ENCODE measurements at regions not wholly inside any gene's neighbourhood (a gene's known extent, or its start where the extent isn't known, plus 50 kb on each side); places are given as distances from the start of the nearest gene placed in this dataset.

DNA sequence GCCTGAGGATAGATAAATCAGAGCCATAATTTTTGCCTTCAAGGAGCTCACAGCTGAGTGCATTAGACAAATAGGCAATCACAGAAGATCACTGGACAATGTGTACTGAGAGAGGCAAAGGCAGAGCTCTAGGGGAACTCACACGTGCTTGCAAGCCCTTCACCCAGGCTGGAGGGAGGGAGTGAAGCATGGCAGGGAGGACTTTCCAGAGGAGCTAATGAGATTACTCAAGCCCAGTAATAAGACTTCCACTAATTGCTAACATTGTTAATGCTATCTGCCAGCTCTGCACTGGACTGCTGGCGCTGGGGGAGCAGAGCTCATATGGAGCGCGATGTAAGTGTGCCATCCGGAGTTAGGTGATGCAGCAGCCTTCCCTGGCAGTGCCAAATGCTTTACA is 408.4 kb downstream of the NTRK2 start:
- TF ChIP-seq, protein P1, sequence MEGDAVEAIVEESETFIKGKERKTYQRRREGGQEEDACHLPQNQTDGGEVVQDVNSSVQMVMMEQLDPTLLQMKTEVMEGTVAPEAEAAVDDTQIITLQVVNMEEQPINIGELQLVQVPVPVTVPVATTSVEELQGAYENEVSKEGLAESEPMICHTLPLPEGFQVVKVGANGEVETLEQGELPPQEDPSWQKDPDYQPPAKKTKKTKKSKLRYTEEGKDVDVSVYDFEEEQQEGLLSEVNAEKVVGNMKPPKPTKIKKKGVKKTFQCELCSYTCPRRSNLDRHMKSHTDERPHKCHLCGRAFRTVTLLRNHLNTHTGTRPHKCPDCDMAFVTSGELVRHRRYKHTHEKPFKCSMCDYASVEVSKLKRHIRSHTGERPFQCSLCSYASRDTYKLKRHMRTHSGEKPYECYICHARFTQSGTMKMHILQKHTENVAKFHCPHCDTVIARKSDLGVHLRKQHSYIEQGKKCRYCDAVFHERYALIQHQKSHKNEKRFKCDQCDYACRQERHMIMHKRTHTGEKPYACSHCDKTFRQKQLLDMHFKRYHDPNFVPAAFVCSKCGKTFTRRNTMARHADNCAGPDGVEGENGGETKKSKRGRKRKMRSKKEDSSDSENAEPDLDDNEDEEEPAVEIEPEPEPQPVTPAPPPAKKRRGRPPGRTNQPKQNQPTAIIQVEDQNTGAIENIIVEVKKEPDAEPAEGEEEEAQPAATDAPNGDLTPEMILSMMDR (conservative IDR thresholded peaks at IDR 0.05): no peak
- TF ChIP-seq ZFX (IDR thresholded peaks at IDR 0.05): no peak
